Transverse colon (tissue), 4 donors: ENCODE measurements at regions not wholly inside any gene's neighbourhood (a gene's known extent, or its start where the extent isn't known, plus 50 kb on each side); places are given as distances from the start of the nearest gene placed in this dataset.

Source experiments
- EP300 ChIP-seq: sonication (generic); formaldehyde crosslinking; IDR thresholded peaks from one replicate; pipeline ENCODE4 v1.6.1; 2017; ENCODE audit warnings: antibody characterized with exemption, low read depth
- POLR2A ChIP-seq: fragments of 450-650 bp; IDR thresholded peaks from one replicate; pipeline ENCODE4 v1.6.1; 2016; ENCODE audit warnings: antibody characterized with exemption, mild to moderate bottlenecking, moderate library complexity
- POLR2AphosphoS5 ChIP-seq, 3 donors: sonication (generic); formaldehyde crosslinking; IDR thresholded peaks; one replicate each; pipeline ENCODE4 v1.6.1; 2016; ENCODE audit warnings: antibody characterized with exemption in 3 of 3
- TF ChIP-seq, protein P1 (sequence below), 5 experiments: fragments of 200-600 bp in 3 of 5; fragments of 450-650 bp in 2 of 5; sonication (generic) in 3 of 5; IDR thresholded peaks; 1 replicate in 2 of 5; 2 replicates in 3 of 5; pipeline ENCODE4 v1.5.1; 2016 to 2017; ENCODE audit warnings: antibody characterized with exemption in 5 of 5, inconsistent platforms in 3 of 5, mild to moderate bottlenecking in 2 of 5, moderate library complexity in 1 of 5

DNA sequence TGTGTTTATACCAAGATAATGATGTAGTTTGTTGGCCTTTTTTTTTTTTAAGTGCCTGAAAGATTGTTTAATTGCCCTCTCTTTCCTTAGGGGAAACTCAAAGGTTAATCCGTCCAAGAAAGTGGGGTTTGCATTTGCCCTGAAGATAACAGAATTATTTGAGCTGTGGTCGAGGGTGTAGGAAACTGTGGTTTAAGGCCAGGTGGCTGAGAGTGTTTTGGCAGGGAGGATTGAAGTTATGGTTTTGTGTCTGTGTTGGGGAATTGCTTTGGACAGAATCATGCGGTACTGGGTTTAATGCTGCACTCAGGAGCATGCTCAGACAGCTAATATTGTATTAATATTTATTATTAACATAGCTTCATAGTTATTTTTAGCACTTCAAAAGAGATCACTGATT is 509.8 kb downstream of the EBF1 start:
- TF ChIP-seq, protein P1, sequence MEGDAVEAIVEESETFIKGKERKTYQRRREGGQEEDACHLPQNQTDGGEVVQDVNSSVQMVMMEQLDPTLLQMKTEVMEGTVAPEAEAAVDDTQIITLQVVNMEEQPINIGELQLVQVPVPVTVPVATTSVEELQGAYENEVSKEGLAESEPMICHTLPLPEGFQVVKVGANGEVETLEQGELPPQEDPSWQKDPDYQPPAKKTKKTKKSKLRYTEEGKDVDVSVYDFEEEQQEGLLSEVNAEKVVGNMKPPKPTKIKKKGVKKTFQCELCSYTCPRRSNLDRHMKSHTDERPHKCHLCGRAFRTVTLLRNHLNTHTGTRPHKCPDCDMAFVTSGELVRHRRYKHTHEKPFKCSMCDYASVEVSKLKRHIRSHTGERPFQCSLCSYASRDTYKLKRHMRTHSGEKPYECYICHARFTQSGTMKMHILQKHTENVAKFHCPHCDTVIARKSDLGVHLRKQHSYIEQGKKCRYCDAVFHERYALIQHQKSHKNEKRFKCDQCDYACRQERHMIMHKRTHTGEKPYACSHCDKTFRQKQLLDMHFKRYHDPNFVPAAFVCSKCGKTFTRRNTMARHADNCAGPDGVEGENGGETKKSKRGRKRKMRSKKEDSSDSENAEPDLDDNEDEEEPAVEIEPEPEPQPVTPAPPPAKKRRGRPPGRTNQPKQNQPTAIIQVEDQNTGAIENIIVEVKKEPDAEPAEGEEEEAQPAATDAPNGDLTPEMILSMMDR (IDR thresholded peaks at IDR 0.05): no peak
- TF ChIP-seq POLR2A: no peak
- no peak for TF ChIP-seq EP300
- no peak for TF ChIP-seq POLR2AphosphoS5 (IDR thresholded peaks at IDR 0.05)
